WERI-Rb-1 (cell line): ENCODE measurements at regions not wholly inside any gene's neighbourhood (a gene's known extent, or its start where the extent isn't known, plus 50 kb on each side); places are given as distances from the start of the nearest gene placed in this dataset.
"Not testable (repeated sequence)": the region's sequence is repeated elsewhere in the genome, so short reads cannot be mapped to it uniquely, and the experiment has no call there.

ENCODE experiments used
- DNase-seq: peaks from one replicate; pipeline ENCODE4 v3.0.0-alpha.2; 2020
- H3K27ac ChIP-seq: fragments of 250-450 bp; sonication (Bioruptor Pico); 2 replicates; pipeline ENCODE4 v1.5.1; 2020; ENCODE audit warnings: mild to moderate bottlenecking, moderate library complexity
- H3K27me3 ChIP-seq: fragments of 250-450 bp; sonication (Bioruptor Pico); 2 replicates; pipeline ENCODE4 v1.5.1; 2021; ENCODE audit warnings: mild to moderate bottlenecking, low read depth, moderate library complexity; ENCODE audit not compliant: insufficient read depth, severe bottlenecking
- H3K36me3 ChIP-seq: fragments of 250-450 bp; sonication (Bioruptor Pico); 2 replicates; pipeline ENCODE4 v1.5.1; 2020; ENCODE audit warnings: mild to moderate bottlenecking, moderate library complexity
- H3K4me3 ChIP-seq: 2 replicates; pipeline ENCODE4 v1.5.1; 2011; ENCODE audit warnings: low read depth, mild to moderate bottlenecking, control low read depth, low read length
- H3K9me3 ChIP-seq: fragments of 250-450 bp; sonication (Bioruptor Pico); 2 replicates; pipeline ENCODE4 v1.5.1; 2021; ENCODE audit warnings: mild to moderate bottlenecking, moderate library complexity; ENCODE audit not compliant: severe bottlenecking
- TF ChIP-seq, protein P1 (sequence below): IDR thresholded peaks from 2 replicates; pipeline ENCODE4 v1.5.1; 2011; ENCODE audit warnings: low read depth, mild to moderate bottlenecking, control low read depth, inconsistent platforms, low read length

DNA sequence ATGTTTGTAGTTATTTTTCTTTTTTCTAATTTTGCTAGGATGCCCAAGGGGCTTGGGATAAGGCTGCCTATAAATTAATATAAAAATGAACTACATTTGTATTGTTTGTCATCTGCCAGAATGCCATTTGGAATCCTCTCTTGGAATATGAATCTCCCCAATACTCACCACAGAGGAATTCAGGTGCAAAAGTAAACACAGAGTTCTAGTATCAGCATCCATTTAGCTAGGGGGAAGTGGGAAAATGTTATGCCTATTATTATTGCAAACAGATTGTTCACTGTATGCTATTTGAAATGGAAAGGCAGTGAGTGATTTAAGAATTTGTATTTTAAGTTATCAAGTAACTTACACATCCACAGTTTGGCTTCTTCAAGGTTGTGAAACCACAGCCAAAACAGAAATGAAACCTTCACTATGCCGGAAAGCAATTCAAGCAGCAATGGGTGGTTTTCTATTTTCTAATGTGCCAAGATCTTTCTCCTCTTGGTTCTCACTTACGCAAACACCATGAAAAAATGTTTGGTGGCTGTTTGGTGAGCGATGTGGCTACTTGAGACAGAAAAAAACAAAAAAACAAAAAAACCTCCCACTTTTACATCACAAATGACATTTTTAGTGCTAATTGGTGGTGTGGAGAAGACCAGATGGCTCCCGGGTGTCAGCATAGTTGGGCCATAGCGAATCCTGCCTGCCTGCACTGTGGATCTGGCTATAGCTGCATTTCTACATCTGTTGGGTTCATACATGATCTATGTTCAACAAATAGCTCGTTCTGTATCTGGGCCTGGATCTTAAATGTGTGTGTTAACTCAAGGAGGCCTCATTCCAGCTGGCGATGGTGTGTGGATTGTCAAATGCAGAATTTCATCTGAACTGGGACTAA is 200.8 kb upstream of the GIMD1 start:
- Histone ChIP-seq H3K4me3 (no peak overlapping the region), H3K27ac (no peak overlapping the region), H3K27me3 (no peaks in the 10 kb centered on the region), H3K36me3 (no peaks in the 10 kb centered on the region), H3K9me3 (no peaks in the 10 kb centered on the region)
- DNase-seq = no peak
- TF ChIP-seq, protein P1, sequence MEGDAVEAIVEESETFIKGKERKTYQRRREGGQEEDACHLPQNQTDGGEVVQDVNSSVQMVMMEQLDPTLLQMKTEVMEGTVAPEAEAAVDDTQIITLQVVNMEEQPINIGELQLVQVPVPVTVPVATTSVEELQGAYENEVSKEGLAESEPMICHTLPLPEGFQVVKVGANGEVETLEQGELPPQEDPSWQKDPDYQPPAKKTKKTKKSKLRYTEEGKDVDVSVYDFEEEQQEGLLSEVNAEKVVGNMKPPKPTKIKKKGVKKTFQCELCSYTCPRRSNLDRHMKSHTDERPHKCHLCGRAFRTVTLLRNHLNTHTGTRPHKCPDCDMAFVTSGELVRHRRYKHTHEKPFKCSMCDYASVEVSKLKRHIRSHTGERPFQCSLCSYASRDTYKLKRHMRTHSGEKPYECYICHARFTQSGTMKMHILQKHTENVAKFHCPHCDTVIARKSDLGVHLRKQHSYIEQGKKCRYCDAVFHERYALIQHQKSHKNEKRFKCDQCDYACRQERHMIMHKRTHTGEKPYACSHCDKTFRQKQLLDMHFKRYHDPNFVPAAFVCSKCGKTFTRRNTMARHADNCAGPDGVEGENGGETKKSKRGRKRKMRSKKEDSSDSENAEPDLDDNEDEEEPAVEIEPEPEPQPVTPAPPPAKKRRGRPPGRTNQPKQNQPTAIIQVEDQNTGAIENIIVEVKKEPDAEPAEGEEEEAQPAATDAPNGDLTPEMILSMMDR = no peak

DNA sequence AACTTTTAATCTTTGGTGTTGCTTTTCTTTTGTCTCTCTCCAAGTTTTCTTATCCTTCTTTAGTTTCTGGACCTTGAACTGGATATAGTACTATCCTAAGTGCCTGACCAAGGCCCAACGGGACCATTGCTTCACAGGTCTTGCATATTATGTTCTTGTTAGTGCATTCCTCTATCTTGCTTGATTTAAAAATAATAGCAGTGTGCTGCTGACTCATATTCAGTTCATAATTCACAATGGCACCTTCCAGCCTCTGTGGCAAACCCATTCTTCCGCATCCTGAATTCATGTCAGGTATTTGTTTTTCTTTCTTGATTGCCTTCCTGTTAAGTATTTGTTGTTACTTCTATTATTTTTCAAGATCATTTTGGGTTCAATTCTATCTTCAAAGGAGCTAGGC is 197.1 kb upstream of the GIMD1 start:
- Histone ChIP-seq H3K27ac (no peak overlapping the region), H3K36me3 (no peaks in the 10 kb centered on the region), H3K4me3 (no peak overlapping the region), H3K27me3 (no peaks in the 10 kb centered on the region), H3K9me3 (no peaks in the 10 kb centered on the region)
- TF ChIP-seq, protein P1 = no peak
- no peak for DNase-seq

DNA sequence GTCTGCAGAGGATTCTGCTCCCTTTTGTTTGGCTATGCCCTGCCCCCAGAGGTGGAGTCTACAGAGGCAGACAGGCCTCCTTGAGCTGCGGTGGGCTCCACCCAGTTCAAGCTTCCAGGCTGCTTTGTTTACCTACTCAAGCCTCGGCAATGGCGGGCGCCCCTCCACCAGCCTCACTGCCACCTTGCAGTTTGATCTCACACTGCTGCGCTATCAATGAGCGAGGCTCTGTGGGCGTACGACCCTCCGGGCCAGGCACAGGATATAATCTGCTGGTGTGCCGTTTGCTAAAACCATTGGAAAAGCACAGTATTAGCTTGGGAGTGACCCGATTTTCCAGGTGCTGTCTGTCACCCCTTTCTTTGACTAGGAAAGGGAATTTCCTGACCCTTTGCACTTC is 195.1 kb upstream of the GIMD1 start:
- not testable (repeated sequence) for H3K4me3 ChIP-seq, H3K9me3 ChIP-seq, H3K27ac ChIP-seq, H3K36me3 ChIP-seq, DNase-seq, H3K27me3 ChIP-seq

DNA sequence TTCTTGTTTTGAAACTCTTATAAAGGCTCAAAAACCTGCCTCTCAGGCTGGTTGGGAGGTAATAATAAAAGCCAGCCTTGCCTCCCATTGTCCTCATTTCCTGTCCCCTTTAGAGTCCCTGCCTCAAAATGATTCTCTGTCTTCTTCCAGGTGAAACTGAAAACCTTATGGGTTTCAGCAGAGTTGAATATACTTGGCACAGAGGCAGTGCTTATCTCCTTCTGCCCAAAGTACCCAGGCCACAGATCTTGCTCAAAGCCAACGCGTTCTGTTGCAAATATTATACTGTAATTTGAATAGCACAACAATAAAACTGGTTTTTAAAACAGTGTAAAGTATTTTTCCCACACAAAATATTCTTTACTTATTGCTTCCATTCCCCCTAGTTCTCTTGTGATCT is 183.1 kb upstream of the GIMD1 start:
- no peaks in the 10 kb centered on the region for H3K36me3 ChIP-seq
- TF ChIP-seq, protein P1 = no peak
- no peaks in the 10 kb centered on the region for H3K27me3 ChIP-seq
- DNase-seq = no peak
- H3K9me3 ChIP-seq = no peaks in the 10 kb centered on the region
- H3K27ac ChIP-seq = no peak overlapping the region
- no peak overlapping the region for H3K4me3 ChIP-seq

DNA sequence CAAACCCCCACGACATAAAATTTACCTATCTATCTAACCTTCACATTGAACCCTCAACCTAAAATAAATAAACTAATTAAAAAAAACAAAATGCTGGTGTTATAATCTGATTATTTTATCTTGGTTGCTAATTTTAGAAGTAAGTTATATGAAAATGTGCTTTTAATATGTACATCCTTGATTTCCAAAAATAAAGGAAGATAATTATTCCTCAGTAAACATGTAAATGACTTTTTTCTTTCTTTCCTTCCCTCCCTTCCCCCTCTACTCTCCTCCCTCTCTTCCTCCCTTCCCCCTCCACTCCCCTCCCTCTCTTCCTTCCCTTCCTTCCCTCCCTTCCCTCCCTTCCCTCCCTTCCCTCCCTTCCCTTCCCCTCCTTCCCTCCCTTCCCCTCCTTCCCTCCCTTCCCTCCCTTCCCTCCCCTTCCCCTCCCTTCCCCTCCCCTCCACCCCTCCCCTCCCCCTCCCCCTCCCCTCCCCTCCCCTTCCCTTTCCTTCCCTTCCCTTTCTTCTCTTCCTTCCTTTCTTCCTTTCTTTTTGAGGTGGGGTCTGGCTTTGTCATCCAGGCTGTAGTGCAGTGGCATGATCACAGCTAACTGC is 180.0 kb upstream of the GIMD1 start:
- no peaks in the 10 kb centered on the region for H3K36me3 ChIP-seq
- DNase-seq = no peak
- H3K27me3 ChIP-seq = no peaks in the 10 kb centered on the region
- TF ChIP-seq, protein P1 = no peak
- no peak overlapping the region for H3K27ac ChIP-seq
- H3K4me3 ChIP-seq = no peak overlapping the region
- no peaks in the 10 kb centered on the region for H3K9me3 ChIP-seq

DNA sequence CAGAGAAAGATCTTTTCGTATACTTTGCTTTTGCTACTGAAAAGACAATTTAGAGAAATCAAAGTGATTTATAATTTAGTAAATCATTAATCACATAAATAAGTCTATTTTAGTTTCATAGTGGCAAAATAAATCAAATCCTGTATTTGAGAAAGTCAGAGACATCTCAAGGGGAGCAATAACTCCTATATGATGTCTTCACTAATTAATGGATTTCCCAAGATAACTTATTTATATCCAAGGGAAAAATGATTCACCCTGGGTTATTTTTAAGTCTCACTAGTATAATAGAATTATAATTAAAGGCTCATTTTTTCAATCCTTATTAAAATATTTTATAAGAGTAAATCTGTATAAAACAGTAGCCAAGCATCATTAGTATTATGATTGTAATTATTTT is 177.8 kb upstream of the GIMD1 start:
- DNase-seq = no peak
- Histone ChIP-seq H3K36me3 (no peaks in the 10 kb centered on the region), H3K27me3 (no peaks in the 10 kb centered on the region), H3K9me3 (no peaks in the 10 kb centered on the region), H3K27ac (no peak overlapping the region), H3K4me3 (no peak overlapping the region)
- TF ChIP-seq, protein P1 = no peak

DNA sequence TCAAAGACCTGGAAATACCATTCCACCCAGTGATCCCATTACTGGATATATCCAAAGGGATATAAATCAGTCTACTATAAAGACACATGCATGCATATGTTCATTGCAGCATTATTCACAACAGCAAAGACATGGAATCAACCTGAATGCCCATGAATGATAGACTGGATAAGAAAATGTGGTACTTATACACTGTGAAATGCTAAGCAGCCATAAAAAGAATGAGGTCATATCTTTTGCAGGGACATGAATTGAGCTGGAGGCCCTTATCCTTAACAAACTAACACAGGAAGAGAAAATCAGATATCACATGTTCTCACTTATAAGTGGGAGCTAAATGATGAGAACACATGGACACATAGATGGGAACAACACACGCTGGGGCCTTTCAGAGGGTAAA is 174.0 kb upstream of the GIMD1 start:
- not testable (repeated sequence) for H3K27me3 ChIP-seq, H3K4me3 ChIP-seq, DNase-seq, H3K36me3 ChIP-seq, H3K9me3 ChIP-seq, H3K27ac ChIP-seq
